Activated naive CD4-positive, alpha-beta T cell treated with anti-CD3 and anti-CD28 coated beads, Interleukin-2, amount 50 U/mL, for 16 hours (primary cell): ENCODE measurements at regions not wholly inside any gene's neighbourhood (a gene's known extent, or its start where the extent isn't known, plus 50 kb on each side); places are given as distances from the start of the nearest gene placed in this dataset.
A peak's percentile ranks its signal among the peaks of the same experiment; 100 is the strongest.
"Not testable (repeated sequence)": the region's sequence is repeated elsewhere in the genome, so short reads cannot be mapped to it uniquely, and the experiment has no call there.

Experiments
- DNase-seq: peaks from one replicate; pipeline ENCODE4 v3.0.0-alpha.2; 2020

GRCh38 chrX:64853424-64853823 is 122.8 kb downstream of the ZC4H2 start:
- DNase-seq = no peak

DNA sequence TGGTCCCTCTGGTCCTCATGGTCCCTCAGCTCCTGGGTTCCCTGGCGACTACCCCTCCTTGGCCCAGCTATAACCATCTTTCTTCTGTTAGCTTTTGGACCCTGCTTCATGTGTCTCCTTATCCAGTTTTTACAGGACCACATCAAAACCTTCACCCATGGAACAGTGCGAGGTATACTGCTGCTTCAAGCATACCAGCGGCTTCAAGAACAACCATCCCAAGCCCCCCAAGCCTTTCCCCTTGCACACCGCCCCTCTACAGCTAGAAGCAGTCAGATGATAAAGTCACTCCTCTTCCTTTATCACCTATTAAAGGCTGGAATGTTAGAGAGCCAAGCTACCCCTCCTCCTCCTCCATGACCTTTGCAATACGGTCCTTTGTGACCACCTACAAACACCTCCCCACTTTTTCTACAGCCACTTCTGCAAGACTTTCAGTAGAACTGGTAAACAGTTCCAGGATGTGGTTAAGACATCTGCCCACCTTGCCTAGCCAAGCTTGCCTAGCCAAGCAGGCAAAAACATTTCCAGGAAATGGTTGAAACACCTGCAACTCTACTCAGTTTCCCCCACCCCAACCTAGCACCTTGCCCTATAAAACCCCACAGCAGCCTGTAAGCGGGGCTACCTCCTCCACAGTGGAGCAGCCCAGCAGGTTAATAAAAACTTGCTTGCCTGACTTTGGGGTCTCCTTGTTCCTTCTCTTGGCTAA is 125.7 kb downstream of the ZC4H2 start:
- no peak for DNase-seq

DNA sequence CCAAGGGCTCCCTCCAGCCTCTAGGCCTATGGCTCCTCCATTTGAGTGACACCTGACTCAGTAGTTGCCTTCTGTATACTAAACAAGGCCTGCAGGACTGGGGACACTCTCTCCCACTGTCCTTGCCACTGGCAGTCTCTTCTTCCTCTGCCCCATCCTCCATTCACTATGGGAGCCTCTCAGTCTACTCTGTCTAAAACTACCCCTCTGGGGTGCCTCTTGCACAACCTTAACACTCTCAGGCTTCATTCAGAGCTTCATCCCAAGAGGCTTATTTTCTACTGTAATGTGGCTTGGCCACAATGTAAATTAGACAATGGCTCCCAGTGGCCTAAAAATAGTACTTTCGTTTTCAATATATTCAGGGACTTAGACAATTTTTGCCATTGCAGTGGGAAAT is 133.0 kb downstream of the ZC4H2 start:
- no peak for DNase-seq

GRCh38 chrX:64842492-64842891 is 133.8 kb downstream of the ZC4H2 start:
- peak; percentile 9 for DNase-seq

DNA sequence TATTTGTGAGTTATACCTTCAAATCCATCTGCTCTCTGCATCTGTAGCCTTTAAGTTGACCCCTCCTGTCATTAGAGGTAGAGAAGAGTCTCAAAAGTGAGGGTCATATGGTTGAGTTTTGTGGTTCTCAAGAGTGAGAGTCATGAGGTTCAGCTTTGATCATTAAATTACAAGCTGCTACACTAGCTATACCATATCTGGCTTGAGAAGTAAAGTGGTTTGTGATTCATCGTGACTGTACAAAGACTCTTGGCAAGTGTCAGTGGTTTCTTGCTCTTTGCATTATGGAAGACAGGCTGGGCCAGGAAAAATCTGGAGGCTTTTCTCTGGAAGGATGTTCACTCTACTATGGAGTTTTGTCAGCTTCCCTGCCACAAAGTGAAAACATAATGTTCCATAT is 170.6 kb downstream of the ZC4H2 start:
- DNase-seq = no peak

- no peak for DNase-seq
Observed at GRCh38 chrX:64792598-64793337, 183.5 kb downstream of the ZC4H2 start.

- DNase-seq = no peak
Observed at GRCh38 chrX:64782923-64783322, 193.3 kb downstream of the ZC4H2 start.

GRCh38 chrX:64758047-64758446 is 218.2 kb downstream of the ZC4H2 start:
- no peak for DNase-seq

DNA sequence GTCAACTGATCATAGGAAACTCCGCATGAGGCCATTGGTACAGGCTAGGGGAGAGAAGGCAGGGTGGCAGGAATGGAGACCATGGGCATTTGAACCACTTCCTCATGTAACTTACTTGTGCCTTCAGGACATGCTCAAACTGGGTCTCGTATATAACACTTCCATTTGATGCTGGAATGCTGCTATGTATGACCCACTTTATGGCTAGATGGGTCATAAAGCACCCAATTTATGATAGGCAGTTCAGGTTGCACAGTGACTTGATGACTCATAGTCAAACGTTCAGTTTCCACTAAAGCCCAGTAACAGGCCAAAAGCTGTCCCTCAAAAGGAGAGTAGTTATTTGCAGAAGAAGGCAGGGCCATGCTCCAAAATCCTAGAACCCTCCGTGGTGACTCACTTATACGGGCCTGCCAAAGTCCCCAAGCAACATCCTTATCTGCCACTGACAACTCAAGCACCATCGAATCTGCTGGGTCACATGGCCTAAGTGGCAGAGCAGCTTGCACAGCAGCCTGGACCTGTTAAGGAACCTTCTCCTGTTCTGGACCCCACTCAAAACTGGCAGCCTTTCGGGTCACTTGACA is 236.4 kb downstream of the ZC4H2 start:
- DNase-seq = no peak

DNA sequence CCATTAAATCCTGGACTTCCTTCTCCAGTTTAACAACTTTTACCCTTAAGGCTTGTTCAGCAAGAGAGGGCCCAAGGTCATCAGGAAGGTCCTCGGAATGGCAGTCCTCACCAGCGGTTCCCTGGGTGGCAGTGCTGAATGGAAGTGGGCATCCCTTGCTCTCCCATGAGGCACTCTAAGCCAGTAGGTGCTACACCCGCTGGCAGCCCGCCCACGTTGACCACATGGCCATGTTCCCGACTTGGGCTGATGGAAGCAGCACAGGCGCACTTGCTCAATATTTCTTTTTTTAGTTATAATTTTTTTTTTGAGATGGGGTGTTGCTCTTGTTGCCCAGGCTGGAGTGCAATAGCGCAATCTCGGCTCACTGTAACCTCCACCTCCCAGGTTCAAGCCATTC is 277.9 kb downstream of the ZC4H2 start:
- DNase-seq = no peak

DNA sequence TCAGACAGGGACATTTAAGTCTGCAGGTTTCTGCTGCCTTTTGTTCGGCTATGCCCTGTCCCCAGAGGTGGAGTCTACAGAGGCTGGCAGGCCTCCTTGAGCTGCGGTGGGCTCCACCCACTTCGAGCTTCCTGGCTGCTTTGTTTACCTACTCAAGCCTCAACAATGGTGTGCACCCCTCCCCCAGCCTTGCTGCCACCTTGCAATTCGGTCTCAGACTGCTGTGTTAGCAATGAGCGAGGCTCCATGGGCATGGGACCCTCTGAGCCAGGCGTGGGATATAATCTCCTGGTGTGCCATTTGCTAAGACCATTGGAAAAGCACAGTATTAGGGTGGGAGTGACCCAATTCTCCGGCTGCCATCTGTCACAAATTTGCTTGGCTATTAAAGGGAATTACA is 280.9 kb downstream of the ZC4H2 start:
- DNase-seq = not testable (repeated sequence)

- no peak for DNase-seq
Observed at GRCh38 chrX:64662876-64663275, 267.6 kb upstream of the MTMR8 start.

DNA sequence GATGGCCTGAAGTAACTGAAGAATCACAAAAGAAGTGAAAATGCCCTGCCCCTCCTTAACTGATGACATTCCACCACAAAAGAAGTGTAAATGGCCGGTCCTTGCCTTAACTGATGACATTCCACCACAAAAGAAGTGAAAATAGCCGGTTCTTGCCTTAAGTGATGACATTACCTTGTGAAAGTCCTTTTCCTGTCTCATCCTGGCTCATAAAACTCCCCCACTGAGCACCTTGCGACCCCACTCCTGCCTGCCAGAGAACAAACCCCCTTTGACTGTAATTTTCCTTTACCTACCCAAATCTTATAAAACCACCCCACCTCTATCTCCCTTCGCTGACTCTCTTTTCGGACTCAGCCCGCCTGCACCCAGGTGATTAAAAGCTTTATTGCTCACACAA is 262.0 kb upstream of the MTMR8 start:
- not testable (repeated sequence) for DNase-seq

DNA sequence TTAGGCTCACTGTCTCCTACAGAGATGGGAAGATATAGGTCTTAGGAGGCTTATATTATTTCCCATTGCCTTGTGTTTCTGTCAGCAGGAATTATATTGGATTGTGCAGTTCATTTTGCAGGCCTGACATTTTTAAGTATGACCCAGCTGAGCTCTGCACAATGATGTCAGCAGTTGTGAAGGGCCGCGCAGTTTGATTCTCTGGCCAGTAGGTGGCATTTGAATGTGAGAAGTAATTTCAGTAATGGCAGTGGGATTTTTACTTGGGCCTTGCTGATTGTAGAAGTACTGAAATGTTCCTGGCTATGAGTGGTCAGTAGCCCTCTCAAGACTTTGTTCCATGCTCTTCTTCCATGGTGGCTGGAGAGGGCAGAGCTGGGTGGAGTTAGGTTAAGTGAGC is 247.2 kb upstream of the MTMR8 start:
- no peak for DNase-seq
